Neural progenitor cell (in vitro differentiated cells): ENCODE measurements at regions not wholly inside any gene's neighbourhood (a gene's known extent, or its start where the extent isn't known, plus 50 kb on each side); places are given as distances from the start of the nearest gene placed in this dataset.

Experiments
- CTCF ChIP-seq: fragments of 200-600 bp; sonication (generic); IDR thresholded peaks from 2 replicates; pipeline ENCODE4 v1.5.1; 2017; ENCODE audit warnings: antibody characterized with exemption, mild to moderate bottlenecking
- EZH2phosphoT487 ChIP-seq: fragments of 200-600 bp; sonication (generic); IDR thresholded peaks from 2 replicates; pipeline ENCODE4 v1.6.1; 2017; ENCODE audit warnings: antibody characterized with exemption

GRCh38 chr14:55858604-55859003, 259.6 kb upstream of the PELI2 start:
- TF ChIP-seq CTCF (no peak), EZH2phosphoT487 (no peak)
